NT2/D1 (cell line): ENCODE measurements at regions not wholly inside any gene's neighbourhood (a gene's known extent, or its start where the extent isn't known, plus 50 kb on each side); places are given as distances from the start of the nearest gene placed in this dataset.

Source experiments
- YY1 ChIP-seq: IDR thresholded peaks from 2 replicates; pipeline ENCODE4 v1.6.1; 2011; ENCODE audit not compliant: insufficient read length, insufficient read depth
- ZNF274 ChIP-seq: IDR thresholded peaks from 2 replicates; pipeline ENCODE4 v1.6.1; 2011; ENCODE audit warnings: mild to moderate bottlenecking, low read depth, low read length

DNA sequence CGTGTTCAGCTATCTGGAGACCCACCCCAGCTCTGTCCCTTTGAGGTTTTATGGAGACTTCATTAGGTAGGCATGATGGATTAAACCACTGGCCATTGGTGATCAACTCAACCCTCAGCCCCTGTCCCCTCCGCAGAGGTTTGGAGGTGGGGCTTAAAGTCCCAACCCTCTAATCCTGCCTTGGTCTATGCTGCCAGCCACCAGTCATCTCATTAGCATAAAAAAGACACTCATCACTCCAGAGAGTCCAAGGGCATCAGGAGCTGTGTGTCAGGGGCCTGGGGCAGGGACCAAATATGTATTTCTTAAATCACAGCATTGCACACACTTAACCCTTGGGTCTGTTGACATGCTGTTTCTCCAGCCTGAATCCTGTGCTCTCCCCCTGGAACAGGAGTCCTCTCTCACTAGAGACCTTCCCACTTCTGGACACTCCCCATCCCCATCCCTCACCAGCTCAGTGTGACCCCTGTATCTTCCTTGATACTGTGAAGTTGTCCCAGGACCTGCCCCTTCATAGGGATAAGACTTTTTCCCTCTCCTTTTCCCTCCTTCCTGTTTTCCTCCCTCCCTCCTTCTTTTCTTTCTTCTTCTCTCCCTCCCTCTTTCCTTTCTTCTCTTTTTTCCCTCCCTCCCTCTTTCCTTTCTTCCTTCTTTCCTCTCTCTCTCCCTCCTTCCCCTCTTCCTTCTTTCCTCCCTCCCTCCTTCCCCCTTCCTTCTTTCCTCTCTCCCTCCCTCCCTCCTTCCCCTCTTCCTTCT lies 54.7 kb upstream of the CLMN start:
- TF ChIP-seq ZNF274 (no peak), YY1 (no peak)
